GM23248 (cell line): ENCODE measurements at regions not wholly inside any gene's neighbourhood (a gene's known extent, or its start where the extent isn't known, plus 50 kb on each side); places are given as distances from the start of the nearest gene placed in this dataset.

ENCODE experiments used
- EZH2 ChIP-seq: fragments of 200-600 bp; sonication (generic); IDR thresholded peaks from 2 replicates; pipeline ENCODE4 v1.6.1; 2018; ENCODE audit warnings: antibody characterized with exemption, mild to moderate bottlenecking; ENCODE audit not compliant: insufficient read depth, poor library complexity, severe bottlenecking
- EZH2phosphoT487 ChIP-seq: fragments of 200-600 bp; sonication (generic); IDR thresholded peaks from 2 replicates; pipeline ENCODE4 v1.6.1; 2018; ENCODE audit warnings: antibody characterized with exemption, moderate library complexity, mild to moderate bottlenecking, low read depth; ENCODE audit not compliant: insufficient read depth

DNA sequence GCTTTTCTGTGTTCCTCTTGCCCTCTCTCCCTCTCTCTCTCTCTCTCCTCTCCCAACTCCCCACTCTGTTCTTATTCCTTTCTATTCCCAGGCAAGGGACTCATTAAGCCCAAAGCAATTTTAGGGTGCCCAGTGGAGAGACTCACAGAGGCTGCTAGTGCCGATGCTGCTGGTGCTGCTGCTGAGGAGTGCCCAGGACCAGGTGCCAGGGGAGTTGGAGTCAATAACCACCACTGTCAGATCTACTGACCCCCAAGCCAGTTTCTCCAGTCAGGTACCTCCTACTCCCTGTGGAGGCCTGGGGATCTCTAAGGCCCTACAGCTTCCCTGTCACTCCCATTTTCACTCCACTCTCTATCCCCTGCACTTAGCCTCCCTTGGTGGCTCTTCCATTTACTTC, 54.2 kb upstream of the LAS1L start:
- no peak for TF ChIP-seq EZH2
- no peak for TF ChIP-seq EZH2phosphoT487
